Breast epithelium (tissue), 3 donors: ENCODE measurements at regions not wholly inside any gene's neighbourhood (a gene's known extent, or its start where the extent isn't known, plus 50 kb on each side); places are given as distances from the start of the nearest gene placed in this dataset.

Experiments
- POLR2A ChIP-seq: fragments of 450-650 bp; IDR thresholded peaks from one replicate; pipeline ENCODE4 v1.6.1; 2016; ENCODE audit warnings: antibody characterized with exemption, mild to moderate bottlenecking, moderate library complexity
- POLR2AphosphoS5 ChIP-seq, 3 donors: sonication (generic); formaldehyde crosslinking; IDR thresholded peaks; one replicate each; pipeline ENCODE4 v1.6.1; 2017; ENCODE audit warnings: antibody characterized with exemption in 3 of 3
- TF ChIP-seq, protein P1 (sequence below), 3 donors: fragments of 450-650 bp; IDR thresholded peaks; one replicate each; pipeline ENCODE4 v1.5.1; 2016 to 2017; ENCODE audit warnings: antibody characterized with exemption in 3 of 3, mild to moderate bottlenecking in 3 of 3, moderate library complexity in 3 of 3

DNA sequence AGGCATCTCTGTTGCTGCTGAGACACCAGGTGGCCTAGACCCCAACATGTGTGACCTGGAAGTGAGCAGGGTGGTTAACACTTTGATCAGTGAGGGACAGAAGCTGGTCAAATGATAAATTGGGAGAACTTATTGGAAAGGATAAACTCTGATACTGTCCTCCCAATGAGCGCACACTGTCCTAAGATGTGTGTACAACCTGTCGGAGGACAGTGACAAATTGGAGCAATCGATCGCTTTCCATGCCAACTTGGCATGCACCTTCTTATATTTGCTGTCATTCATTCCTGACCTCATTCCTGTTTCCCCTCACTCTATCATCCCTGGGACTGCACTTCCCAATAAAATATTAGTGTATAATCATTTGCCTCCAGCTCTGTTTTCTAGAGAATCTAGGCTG, 198.7 kb upstream of the PROK2 start:
- TF ChIP-seq, protein P1, sequence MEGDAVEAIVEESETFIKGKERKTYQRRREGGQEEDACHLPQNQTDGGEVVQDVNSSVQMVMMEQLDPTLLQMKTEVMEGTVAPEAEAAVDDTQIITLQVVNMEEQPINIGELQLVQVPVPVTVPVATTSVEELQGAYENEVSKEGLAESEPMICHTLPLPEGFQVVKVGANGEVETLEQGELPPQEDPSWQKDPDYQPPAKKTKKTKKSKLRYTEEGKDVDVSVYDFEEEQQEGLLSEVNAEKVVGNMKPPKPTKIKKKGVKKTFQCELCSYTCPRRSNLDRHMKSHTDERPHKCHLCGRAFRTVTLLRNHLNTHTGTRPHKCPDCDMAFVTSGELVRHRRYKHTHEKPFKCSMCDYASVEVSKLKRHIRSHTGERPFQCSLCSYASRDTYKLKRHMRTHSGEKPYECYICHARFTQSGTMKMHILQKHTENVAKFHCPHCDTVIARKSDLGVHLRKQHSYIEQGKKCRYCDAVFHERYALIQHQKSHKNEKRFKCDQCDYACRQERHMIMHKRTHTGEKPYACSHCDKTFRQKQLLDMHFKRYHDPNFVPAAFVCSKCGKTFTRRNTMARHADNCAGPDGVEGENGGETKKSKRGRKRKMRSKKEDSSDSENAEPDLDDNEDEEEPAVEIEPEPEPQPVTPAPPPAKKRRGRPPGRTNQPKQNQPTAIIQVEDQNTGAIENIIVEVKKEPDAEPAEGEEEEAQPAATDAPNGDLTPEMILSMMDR (IDR thresholded peaks at IDR 0.05), result no peak
- no peak for TF ChIP-seq POLR2A
- TF ChIP-seq POLR2AphosphoS5 (IDR thresholded peaks at IDR 0.05), result no peak
